GM21390 (cell line): ENCODE measurements at regions not wholly inside any gene's neighbourhood (a gene's known extent, or its start where the extent isn't known, plus 50 kb on each side); places are given as distances from the start of the nearest gene placed in this dataset.
A peak's percentile ranks its signal among the peaks of the same experiment; 100 is the strongest.

Experiments
- ATAC-seq: cut with Tn5 transposase; IDR thresholded peaks from one replicate; pipeline ENCODE4 v1.9.1; 2021; ENCODE audit not compliant: unreplicated experiment

DNA sequence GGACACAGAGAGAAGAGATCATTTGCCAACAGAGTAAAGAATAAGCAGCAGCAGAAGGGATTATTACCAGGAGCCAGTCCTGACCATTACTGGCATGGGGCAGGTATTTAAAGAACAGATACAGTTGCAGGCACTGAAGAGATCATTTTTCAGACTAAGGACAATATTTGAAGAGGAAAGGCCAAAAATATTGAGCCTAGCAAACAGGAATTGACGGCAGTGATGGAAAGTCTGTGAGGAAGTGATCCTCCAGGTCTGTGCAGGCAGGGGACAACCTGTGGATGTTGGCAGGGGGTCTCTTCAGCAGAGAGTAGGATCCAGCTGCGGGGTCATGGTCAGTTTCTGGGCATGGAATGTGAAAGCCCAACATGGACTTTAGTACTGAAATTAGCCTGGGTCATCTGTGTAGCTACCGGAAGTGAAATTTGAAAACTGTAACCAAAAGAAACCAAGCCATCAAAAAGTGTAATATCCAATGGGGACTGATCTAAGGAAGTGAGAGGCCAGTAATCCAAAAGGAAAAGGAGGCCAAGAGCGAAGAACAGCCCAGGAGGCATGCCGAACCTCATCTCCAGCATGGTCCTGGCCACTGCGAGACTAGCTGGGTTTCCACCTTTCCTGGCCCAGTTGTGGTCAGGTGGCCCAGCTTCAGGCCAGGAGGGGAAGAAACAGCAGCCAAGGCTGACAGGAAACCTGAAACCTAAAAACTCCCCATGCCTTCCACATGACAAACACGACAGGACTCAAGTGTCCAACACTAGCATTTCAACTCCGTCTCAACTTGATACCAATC is 115.1 kb upstream of the TNFAIP3 start:
- no peak for ATAC-seq

DNA sequence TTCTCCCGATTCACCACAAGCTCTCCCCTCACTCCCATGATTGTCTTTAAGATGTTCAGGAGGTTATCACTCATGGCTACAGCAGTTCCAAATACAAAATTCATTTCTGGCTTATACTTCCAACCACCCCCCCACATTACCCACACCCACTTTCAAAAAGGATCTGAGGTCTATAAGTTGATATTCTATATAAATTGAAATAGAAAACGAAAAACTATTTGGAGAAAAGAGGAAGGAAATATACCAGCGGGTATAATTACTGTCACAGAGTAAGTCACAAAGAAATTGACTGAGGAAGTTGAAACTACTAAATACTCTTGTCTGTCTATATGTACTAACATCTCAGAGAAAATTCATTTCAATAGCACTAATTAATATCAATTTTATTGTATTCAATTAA is 112.7 kb upstream of the TNFAIP3 start:
- peak; percentile 67 for ATAC-seq

DNA sequence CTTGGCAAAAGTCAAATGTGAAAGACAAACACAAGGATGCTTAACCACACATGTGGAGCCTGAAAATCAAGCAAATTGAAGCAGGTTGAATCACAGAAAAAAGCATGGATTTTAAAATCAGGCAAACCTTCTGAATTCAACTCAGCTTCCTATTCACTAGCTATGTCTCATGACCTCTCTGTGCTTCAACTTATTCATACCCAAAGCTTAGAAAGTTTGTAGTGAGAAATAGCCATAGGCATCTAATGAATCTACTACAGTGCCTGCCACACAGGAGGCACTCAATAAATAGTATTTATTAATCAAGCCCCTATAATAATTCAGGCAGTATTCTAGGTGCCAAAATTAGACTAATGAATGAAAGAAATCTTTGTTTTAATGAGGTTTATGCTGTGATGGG is 112.2 kb upstream of the TNFAIP3 start:
- ATAC-seq: peak; percentile 38

DNA sequence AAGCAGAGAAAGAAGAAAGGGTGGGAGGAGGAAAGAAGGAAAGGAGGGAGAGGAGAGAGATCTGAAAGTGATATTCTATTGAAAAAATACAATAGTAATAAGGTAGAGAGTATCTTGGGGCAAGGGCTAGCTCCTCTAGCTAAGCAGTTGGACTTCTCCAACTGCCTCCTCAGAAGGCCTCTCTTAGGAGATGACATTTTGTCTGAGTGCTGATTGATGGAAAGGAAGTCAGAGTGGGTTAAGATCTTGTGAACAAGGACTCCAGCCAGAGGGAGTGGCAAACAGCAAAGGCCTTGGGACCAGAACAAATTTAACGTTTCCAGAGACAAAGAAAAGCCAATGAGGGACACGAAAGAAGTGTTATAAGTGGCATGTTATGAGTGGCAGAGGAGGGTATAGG is 111.8 kb upstream of the TNFAIP3 start:
- ATAC-seq: no peak

DNA sequence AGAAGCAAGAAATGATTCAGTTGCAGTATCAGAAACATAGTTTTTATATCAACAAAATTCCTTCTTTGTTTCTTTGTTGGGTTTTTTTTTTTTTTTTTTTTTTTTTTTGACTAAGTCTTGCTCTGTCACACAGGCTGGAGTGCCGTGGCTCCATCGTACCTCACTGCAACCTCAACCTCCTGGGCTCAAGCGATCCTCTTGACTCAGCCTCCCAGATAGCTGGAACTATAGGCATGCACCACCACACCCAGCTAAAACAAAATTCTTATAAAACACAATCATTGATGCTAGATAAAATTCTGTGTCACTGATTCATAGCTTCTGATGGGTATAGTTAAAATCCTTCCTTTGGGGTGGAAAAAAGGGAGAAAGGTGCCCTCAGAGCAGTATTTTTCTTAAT is 110.3 kb upstream of the TNFAIP3 start:
- no peak for ATAC-seq

DNA sequence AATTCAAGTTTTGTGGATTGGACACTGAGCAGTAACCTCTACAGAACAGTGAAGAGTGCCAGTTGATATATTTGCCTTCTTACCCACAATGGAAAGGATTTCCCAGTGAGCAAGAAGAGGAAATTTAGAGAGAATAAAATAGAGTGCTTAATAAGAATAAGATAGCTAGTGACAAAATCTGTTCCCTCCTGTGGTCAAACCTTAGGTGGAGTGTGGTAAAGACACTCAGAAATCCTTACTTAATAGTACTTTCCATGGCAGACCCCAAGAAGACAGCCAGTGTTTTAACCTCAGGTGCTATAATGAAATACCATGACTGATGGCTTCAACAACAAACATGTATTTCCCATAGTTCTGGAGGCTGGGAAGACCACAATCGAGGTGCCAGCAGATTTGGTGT is 108.4 kb upstream of the TNFAIP3 start:
- no peak for ATAC-seq

DNA sequence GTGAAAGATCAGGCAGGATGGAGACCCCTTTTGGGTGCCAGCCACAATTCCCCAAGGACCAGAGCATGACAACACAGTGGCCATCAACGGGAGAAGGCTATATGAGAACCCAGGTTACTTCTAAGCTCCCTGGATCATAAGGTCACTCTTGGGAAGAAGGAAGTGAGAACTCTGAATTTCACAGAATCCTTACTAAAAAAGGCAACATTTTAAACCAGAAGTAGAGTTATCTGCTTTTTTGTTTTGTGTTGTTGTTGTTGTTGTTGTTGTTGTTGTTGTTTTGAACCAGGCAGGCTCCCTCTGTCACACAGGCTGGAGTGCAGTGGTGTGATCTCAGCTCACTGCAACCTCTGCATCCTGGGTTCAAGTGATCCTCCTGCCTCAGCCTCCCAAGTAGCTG is 107.4 kb upstream of the TNFAIP3 start:
- no peak for ATAC-seq

DNA sequence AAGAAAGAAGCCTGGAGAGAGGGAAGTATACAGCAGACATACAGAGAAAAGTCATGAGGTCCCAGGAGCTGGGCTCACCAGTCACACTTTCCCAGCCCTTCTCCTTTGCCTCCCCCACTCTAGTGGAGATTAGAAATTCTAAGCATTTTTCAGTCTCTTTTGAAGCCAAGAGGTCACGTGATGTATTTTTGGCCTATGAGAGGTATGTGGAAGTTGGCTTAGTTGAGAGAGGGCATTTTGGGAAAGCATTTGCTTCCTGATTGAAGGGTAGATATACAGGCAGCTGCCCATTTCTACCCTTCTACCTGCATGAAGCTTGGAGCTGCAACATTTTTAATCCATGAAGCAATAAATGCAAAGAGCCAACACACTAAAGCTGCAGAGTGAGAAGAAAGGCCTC is 106.0 kb upstream of the TNFAIP3 start:
- ATAC-seq: no peak

DNA sequence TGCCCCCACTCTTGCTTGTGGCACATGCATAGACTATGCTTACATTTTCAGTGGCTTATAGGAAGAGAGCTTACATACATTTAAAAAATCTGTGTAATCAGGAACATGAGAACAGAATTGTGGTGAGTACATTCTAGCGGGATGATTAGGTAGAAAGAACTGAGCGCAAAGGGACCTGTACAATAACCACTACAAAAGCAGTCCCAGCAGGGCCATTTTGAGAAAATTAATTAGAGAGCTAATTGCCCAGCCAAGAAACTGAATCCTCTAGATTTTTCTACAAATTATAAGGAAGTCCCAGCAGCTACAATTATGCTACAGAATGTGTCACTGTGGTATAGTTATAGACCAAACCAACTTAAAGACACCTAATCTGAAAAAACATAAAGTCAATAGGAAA is 105.6 kb upstream of the TNFAIP3 start:
- ATAC-seq: no peak

DNA sequence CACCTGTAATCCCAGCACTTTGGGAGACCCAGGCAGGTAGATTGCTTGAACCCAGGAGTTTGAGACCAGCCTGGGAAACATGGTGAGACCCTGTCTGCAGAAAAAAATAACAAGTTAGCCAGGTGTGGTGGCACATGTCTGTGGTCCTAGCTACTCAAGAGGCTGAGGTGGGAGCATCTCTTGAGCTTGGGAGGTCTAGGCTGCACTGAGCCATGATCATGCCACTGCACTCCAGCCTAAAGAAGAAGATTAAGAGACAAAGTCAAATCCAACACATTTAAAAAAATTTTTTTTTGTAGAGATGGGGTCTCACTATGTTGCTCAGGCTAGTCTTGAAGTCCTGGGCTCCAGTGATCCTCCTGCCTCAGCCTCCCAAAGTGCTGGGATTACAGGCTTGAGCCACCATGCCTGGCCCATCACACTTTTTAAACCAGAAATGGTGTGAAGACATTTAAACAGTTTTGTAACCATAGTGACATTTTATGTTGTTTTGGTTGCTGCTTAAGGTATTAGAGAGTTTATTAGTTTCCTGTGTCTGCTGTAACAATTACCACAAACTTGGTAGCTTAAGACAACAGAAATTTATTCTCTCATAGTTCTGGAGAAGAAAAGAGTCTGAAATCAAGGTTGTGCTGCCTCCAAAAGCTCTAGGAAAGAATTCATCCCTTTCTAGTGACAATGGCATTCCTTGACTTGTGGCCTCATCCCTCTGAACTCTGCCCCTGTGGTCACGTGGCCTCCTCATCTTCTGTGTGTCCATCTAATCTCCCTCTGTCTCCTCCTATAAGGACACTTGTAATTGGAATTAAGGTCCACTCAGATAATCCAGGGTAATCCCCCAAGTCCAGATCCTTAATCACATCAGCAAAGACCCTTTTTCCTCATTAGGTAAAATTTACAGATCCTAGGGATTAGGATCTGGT is 104.6 kb upstream of the TNFAIP3 start:
- ATAC-seq: no peak

DNA sequence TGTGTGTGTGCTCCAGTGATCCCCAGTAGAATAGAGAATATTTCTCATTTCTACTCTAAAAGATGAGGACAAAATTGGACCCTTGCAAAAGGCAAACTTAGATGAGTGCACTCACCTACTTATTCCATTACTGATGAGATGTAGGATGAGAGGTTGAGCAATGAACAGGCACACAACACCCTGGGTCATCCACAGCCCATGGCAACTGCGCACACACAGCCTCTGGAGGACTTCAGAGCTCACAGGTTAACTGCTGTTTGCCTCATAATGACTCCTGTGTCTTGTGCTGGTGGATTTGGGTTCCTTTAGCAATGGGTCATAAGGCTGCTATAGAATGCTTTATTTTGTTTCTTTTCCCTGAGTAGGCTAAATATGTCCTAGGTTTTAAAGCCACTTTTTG is 103.6 kb upstream of the TNFAIP3 start:
- no peak for ATAC-seq

DNA sequence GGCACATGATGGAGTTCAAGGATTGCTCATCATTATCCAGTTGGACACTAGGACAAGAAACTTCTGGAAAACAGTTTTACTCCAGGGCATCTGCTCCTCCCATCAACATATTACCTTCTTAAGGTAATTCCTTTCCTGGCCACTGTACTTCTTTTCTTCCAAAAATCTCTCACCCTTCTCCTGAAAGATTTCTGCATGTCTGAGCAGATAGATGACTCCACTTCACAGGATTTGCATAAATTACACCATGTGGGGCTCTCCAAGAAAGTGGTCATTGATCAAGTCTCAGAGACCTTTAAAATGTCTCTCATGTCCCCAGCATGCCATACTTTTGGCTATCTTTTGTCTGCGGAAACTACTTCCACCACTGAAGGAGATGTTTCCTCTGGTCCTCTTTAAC is 103.2 kb upstream of the TNFAIP3 start:
- ATAC-seq: no peak

DNA sequence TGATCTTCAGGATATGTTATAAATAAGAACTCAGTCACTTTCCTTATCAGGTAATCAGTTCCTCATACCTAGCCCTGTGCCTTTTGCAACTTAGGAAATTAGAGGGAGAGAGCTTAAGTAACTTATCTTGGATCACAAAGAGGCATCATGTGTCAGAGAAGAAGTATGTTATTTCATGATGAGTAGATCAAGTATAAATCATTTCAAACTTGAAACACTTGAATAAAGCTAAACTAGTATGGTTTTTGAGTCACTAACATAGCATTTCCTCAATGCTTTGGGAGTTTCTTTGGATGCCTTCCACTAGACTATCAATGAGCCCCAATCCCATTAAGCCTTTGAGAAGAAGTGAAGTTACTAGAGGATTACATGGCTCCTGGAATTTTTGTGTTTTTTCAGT is 102.6 kb upstream of the TNFAIP3 start:
- no peak for ATAC-seq

DNA sequence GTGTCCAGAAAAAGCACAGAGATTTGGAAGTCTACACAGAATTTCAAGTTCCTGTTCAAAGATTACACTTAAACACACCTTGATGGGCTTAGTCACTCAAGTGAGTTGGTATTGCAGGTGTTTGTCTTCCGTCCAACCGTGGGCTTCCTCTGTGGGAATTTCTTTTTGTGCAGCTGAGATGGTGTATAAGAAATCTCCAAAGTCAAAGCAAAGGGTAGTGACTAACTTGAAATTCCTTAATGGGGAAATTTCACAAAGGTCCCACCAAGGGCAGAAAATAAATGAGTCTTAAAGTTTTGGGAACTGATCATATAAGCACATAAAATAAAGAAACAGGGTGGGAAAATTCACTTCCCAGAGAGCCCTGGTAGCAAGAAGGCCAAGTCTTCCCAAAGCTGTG is 102.0 kb upstream of the TNFAIP3 start:
- ATAC-seq: no peak

DNA sequence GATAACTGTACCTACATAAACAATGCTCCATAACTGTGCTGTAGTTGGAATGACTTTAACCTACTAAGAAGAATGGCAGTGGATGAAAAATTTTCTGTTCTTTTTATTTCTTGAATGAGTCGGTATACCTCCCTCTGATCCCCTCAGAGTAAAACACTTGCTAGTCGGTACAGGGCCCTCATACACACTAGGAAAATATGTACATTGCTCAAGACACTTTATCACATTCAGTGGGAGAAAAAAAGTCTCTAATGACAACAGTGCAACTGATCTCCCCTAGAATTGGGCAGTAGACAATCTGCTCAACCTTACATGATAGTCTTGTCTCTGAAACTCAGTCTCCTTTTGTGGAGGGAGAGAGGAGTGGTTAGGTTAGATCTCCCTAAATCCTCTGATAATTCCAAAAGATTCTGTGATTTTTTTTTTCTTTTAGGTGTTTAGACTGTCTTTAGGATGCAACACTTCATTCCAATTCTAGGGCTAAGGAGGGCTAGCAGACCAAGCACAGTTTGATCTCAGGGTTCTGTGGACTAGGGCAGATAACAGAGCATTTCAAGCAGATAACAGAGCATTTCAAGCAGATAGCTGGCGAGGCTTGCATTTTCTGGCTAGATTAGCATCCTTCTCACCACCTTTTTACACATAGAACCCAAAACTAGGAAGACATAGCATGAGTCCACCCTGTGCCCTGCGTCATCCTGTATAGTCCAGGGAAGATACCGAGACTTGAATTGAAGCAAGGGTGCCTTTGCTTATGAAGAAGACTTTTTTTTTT is 100.3 kb upstream of the TNFAIP3 start:
- ATAC-seq: no peak

DNA sequence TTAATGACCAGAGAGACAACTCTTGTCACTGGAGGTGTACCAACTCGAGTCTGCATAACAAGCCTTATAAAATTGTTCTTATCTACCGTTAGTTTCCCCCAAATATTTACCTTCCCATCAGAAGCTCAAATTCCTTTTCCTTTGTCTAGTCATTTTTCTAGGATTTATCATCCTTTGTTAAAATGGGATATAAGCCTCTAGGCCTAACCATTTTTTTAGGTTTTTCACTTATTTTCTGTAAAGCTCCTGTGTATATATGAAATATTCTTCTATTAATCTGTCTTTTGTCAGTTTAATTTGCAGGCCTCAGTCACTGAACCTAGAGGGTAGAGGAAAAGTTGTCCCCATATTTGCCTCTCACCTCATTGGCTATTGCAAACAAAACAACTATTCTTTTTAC is 99.6 kb upstream of the TNFAIP3 start:
- ATAC-seq: no peak

DNA sequence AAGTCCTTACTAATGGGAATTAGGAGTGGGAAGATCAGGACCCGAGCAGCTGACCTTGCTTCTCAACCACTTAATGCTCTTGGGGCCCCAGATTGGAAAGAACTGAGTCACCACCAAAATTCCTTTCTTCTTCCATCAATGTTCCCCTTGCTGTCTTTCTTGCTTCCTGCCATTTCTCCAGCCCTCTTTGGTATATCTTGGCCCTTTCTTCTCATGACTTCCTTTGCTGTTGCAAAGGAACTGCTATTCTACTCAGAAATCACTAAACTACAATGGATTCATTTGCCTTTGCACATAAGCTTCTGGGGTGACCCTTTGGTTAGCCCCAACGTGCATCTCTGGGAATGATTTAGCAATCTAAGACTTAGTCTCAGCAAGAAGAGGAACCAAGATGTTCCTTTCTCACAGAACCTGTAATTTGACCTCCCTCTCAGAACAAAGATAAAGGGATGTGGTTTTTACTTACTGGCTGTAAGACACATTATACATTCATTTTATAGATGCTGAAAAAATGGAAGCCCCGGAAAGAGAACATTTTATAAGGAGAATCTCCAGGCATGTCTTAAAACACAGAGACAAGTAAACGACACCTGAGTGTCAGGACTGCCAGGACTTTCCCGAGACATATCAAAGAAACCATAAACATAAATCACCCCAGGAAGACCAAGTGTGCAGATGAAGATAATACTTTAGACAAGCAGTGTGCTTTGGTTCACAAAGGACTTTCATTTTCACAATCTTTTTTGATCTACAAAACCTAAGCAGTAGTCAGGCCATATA is 99.0 kb upstream of the TNFAIP3 start:
- peak; percentile 76 for ATAC-seq

DNA sequence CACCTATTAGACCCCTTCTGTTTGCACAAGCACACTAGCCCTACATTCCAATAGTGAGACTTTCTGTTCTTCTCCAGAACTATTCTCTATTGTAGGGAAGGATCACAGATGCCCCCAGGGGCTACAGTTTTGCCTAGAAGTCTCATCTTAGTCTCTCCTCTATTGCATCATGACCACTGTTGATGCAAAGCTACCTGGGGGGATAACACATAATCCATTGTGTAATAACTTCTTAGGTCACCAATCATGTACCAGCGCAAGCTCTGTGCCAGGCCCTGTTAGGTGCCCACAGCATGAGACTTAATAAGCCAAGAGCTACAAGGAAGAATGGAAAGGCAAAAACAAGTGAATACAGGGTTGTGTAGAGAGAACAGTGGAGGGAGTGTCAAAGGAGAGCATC is 98.1 kb upstream of the TNFAIP3 start:
- ATAC-seq: no peak

DNA sequence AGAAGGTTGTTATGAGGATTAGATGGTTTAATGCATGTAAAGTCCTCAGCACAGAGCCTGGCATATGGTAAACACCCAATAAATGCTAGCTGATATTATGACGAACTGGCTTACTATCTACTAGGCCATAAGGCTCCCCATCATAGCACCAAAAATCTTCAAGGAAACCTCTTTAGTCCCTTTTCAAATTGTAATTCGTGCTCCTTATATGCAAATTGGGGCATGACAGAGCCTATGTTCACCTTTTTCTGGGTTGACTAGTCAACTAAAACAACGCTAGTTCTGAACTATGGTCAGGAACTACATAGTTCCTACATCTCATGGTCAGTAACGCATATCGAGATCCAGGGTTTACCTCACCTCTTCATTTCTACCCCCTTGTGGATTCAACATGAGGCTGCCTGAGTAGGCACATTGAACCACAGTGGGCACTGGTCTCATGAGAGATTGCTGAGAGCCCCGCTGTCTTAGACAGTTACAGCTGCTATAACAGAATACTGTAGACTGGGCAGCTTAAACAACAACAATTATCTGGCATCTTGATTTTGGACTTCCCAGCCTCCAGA is 97.2 kb upstream of the TNFAIP3 start:
- no peak for ATAC-seq

DNA sequence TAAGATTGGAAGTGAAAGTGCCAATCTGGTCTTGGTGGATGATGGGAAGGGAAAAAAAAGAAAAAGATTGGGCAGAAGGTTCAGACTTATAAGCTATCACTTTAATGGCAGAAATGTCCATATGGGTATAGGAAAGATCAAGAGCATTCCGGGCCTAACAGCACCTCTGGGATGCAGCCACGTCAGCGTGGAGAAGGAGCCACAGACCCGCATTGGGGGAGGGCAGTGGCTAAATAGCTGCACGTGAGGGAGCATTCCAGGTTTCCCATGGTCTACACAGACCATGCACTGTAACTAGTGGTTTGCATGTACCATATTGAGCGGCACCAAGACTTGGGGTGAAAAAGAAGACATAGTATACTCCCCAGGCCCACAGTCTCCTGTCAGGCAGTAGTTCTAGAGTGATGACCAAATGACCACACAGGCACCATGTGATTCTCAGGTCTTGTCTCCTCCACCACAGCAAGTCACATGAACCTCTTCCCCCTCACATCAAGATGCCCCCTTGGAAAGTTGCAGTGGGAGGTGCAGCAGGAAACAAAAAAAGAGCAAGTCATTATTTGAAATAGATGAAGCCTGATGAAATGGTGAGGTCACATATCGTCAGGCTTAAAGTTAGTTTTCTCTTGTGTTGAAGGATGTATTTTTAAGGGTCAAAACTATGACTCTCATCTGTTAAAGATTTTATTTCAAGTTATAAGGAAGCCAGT is 94.4 kb upstream of the TNFAIP3 start:
- no peak for ATAC-seq
